Nephron (organoid): ENCODE measurements at regions not wholly inside any gene's neighbourhood (a gene's known extent, or its start where the extent isn't known, plus 50 kb on each side); places are given as distances from the start of the nearest gene placed in this dataset.

Experiments
- H3K27ac Mint-ChIP-seq, 3 experiments: 2 replicates each; pipeline ENCODE4 v1.8.0; 2020; ENCODE audit warnings: mixed read lengths in 3 of 3, mild to moderate bottlenecking in 2 of 3, moderate library complexity in 1 of 3
- H3K27me3 Mint-ChIP-seq: 2 replicates; pipeline ENCODE4 v1.8.0; 2021; ENCODE audit warnings: low read depth, mild to moderate bottlenecking, moderate library complexity, mixed read lengths
- H3K36me3 Mint-ChIP-seq: 2 replicates; pipeline ENCODE4 v1.8.0; 2020; ENCODE audit warnings: low read depth, mixed read lengths
- H3K4me1 Mint-ChIP-seq: 2 replicates; pipeline ENCODE4 v1.8.0; 2020; ENCODE audit warnings: mixed read lengths
- H3K4me3 Mint-ChIP-seq, 3 experiments: 2 replicates each; pipeline ENCODE4 v1.8.0; 2020; ENCODE audit warnings: mild to moderate bottlenecking in 3 of 3, mixed read lengths in 3 of 3, moderate library complexity in 2 of 3
- H3K9me3 Mint-ChIP-seq: 2 replicates; pipeline ENCODE4 v1.8.0; 2020; ENCODE audit warnings: mixed read lengths
- CTCF ChIP-seq, 3 experiments: fragments of 200-600 bp; sonication (generic); IDR thresholded peaks; one replicate each; pipeline ENCODE4 v1.5.0; 2021; ENCODE audit warnings: antibody characterized with exemption in 3 of 3; ENCODE audit not compliant: unreplicated experiment in 3 of 3

GRCh38 chr11:80592546-80592945 is 1151.7 kb upstream of the TENM4 start:
- Mint-ChIP-seq H3K36me3 (no peaks in the 10 kb centered on the region), H3K9me3 (no peaks in the 10 kb centered on the region), H3K4me1 (no peaks in the 10 kb centered on the region), H3K27me3 (no peaks in the 10 kb centered on the region), H3K4me3 (no peak overlapping the region), H3K27ac (no peak overlapping the region)
- no peak for TF ChIP-seq CTCF (IDR thresholded peaks at IDR 0.05; ENCODE audit: unreplicated experiment in 3 of 3)

GRCh38 chr11:80587906-80588305 is 1147.1 kb upstream of the TENM4 start:
- Mint-ChIP-seq H3K9me3 (no peaks in the 10 kb centered on the region), H3K27ac (no peak overlapping the region), H3K27me3 (no peaks in the 10 kb centered on the region)

GRCh38 chr11:80586464-80586863 is 1145.6 kb upstream of the TENM4 start:
- Mint-ChIP-seq H3K4me3 (no peak overlapping the region), H3K9me3 (no peaks in the 10 kb centered on the region), H3K27me3 (no peaks in the 10 kb centered on the region), H3K27ac (no peak overlapping the region), H3K4me1 (no peaks in the 10 kb centered on the region), H3K36me3 (no peaks in the 10 kb centered on the region)
- no peak for TF ChIP-seq CTCF (IDR thresholded peaks at IDR 0.05; ENCODE audit: unreplicated experiment in 3 of 3)

More at GRCh38 chr11:80587906-80588305, 1147.1 kb upstream of the TENM4 start:
- Mint-ChIP-seq H3K4me3 (no peak overlapping the region), H3K36me3 (no peaks in the 10 kb centered on the region), H3K4me1 (no peaks in the 10 kb centered on the region)
- no peak for TF ChIP-seq CTCF (IDR thresholded peaks at IDR 0.05; ENCODE audit: unreplicated experiment in 3 of 3)

- Mint-ChIP-seq H3K36me3 (no peaks in the 10 kb centered on the region), H3K27me3 (no peaks in the 10 kb centered on the region), H3K27ac (no peak overlapping the region), H3K4me1 (peaks cover 5% of the 10 kb centered on the region), H3K9me3 (no peaks in the 10 kb centered on the region), H3K4me3 (no peak overlapping the region)
- TF ChIP-seq CTCF (IDR thresholded peaks at IDR 0.05; ENCODE audit: unreplicated experiment in 3 of 3), result no peak
Observed at GRCh38 chr11:80584661-80585060, 1143.8 kb upstream of the TENM4 start.

GRCh38 chr11:80569832-80570231 is 1129.0 kb upstream of the TENM4 start:
- H3K4me3 Mint-ChIP-seq, result no peak overlapping the region

More at GRCh38 chr11:80569832-80570231, 1129.0 kb upstream of the TENM4 start:
- H3K36me3 Mint-ChIP-seq, result peaks cover 4% of the 10 kb centered on the region
- no peaks in the 10 kb centered on the region for H3K27me3 Mint-ChIP-seq
- no peak for TF ChIP-seq CTCF (IDR thresholded peaks at IDR 0.05; ENCODE audit: unreplicated experiment in 3 of 3)
- H3K4me1 Mint-ChIP-seq, result no peaks in the 10 kb centered on the region
- no peak overlapping the region for H3K27ac Mint-ChIP-seq
- H3K9me3 Mint-ChIP-seq, result peaks cover 11% of the 10 kb centered on the region
